Spleen (tissue), 7 donors: ENCODE measurements at regions not wholly inside any gene's neighbourhood (a gene's known extent, or its start where the extent isn't known, plus 50 kb on each side); places are given as distances from the start of the nearest gene placed in this dataset.

Experiments used
- POLR2AphosphoS5 ChIP-seq, 3 donors: sonication (generic); formaldehyde crosslinking; IDR thresholded peaks; one replicate each; pipeline ENCODE4 v1.5.1; 2017; ENCODE audit warnings: antibody characterized with exemption in 3 of 3
- TF ChIP-seq, protein P1 (sequence below), 11 experiments: fragments of 200-600 bp in 7 of 11; fragments of 450-650 bp in 4 of 11; sonication (generic) in 4 of 11; IDR thresholded peaks in 8 of 11; conservative IDR thresholded peaks in 3 of 11; 1 replicate in 7 of 11; 2 replicates in 4 of 11; pipeline versions ENCODE4 v1.4.0 to v1.8.0; 2016 to 2021; ENCODE audit warnings: antibody characterized with exemption in 11 of 11, inconsistent platforms in 4 of 11, mild to moderate bottlenecking in 1 of 11
- donor health status: DM: no; HTN: no; CAD: no; lungs with moderate emphysema.
- donor health status: DM: no; HTN: no; CAD: no.
- donor health status: DM: no; HTN: no; CAD: no.

DNA sequence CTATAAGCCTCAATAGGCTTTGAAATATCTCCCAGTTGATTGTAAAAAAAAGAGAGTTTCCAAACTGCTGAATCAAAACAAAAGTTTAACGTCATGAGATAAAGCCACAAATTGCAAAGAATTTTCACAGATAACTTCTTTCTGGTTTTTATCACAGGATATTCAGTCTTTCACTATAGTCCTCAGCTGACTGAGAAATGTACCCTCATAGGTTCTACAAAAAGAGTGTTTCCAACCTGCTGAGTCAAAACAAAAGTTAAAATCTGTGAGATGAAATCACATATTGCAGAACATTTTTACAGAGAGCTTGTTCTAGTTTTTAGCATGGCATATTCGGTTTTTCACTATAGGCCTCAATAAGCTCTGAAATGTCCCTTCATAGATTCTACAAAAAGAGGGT is 559.2 kb downstream of the KCNJ18 start:
- TF ChIP-seq POLR2AphosphoS5 (IDR thresholded peaks at IDR 0.05) = no peak
- TF ChIP-seq, protein P1, sequence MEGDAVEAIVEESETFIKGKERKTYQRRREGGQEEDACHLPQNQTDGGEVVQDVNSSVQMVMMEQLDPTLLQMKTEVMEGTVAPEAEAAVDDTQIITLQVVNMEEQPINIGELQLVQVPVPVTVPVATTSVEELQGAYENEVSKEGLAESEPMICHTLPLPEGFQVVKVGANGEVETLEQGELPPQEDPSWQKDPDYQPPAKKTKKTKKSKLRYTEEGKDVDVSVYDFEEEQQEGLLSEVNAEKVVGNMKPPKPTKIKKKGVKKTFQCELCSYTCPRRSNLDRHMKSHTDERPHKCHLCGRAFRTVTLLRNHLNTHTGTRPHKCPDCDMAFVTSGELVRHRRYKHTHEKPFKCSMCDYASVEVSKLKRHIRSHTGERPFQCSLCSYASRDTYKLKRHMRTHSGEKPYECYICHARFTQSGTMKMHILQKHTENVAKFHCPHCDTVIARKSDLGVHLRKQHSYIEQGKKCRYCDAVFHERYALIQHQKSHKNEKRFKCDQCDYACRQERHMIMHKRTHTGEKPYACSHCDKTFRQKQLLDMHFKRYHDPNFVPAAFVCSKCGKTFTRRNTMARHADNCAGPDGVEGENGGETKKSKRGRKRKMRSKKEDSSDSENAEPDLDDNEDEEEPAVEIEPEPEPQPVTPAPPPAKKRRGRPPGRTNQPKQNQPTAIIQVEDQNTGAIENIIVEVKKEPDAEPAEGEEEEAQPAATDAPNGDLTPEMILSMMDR (IDR thresholded peaks at IDR 0.05 in 8 of 11, conservative IDR thresholded peaks at IDR 0.05 in 3 of 11) = no peak
